ENCODE measurements at regions not wholly inside any gene's neighbourhood (a gene's known extent, or its start where the extent isn't known, plus 50 kb on each side); places are given as distances from the start of the nearest gene placed in this dataset.

- POLR2A ChIA-PET = no interaction called here
These were observed 240.2 kb upstream of the PLSCR5 start for GRCh38 chr3:146845361-146845760.

GRCh38 chr3:146843476-146843875 is 238.3 kb upstream of the PLSCR5 start:
- POLR2A ChIA-PET = no interaction called here
- DNase-seq (ENCODE audit: low read depth, low spot score) = no peak
- no peak overlapping the region for H3K4me3 ChIP-seq (ENCODE audit: low read depth, low read length)
- TF ChIP-seq, protein P1, sequence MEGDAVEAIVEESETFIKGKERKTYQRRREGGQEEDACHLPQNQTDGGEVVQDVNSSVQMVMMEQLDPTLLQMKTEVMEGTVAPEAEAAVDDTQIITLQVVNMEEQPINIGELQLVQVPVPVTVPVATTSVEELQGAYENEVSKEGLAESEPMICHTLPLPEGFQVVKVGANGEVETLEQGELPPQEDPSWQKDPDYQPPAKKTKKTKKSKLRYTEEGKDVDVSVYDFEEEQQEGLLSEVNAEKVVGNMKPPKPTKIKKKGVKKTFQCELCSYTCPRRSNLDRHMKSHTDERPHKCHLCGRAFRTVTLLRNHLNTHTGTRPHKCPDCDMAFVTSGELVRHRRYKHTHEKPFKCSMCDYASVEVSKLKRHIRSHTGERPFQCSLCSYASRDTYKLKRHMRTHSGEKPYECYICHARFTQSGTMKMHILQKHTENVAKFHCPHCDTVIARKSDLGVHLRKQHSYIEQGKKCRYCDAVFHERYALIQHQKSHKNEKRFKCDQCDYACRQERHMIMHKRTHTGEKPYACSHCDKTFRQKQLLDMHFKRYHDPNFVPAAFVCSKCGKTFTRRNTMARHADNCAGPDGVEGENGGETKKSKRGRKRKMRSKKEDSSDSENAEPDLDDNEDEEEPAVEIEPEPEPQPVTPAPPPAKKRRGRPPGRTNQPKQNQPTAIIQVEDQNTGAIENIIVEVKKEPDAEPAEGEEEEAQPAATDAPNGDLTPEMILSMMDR (IDR thresholded peaks at IDR 0.05; ENCODE audit: insufficient read depth, low read length, missing control alignments) = no peak
- CTCF ChIA-PET = no interaction called here

More at GRCh38 chr3:146845361-146845760, 240.2 kb upstream of the PLSCR5 start:
- no peak overlapping the region for H3K4me3 ChIP-seq (ENCODE audit: low read depth, low read length)
- DNase-seq (ENCODE audit: low read depth, low spot score) = no peak
- CTCF ChIA-PET = interaction anchor here (0.9 kb wide), 1 partner anchor 9 kb away, joined by 5 read pairs; no protein-coding TSS in a partner anchor
- TF ChIP-seq, protein P1 (IDR thresholded peaks at IDR 0.05; ENCODE audit: insufficient read depth, low read length, missing control alignments) = no peak

DNA sequence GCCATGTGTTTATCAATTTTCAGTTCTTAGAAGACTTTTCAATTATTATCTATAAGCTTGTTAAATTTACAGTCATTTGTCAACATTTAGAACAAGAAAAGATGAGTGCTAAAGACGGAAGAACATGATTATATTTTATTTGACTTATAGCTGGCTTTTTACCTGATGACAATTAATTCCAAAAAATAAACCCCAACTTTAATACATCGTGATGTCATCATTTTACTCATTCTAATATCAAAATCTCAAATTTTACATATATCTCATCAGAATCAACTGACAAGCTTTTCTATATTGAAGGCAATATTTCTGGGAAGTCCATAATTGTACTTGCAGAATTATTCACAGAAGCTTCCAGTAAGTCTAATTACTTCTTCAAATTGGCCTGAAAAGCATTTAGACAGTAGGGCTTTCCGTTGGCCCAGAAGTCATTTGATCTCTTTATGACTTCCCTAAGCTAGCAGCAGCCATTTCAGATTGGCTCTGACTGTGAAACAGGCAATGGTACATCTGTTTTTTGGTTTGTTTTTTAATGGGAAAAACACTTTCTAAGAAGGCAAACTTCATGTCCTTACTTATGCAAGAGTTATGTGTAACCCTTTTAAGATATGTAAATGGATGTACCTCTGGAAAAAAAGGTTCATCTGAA is 234.7 kb upstream of the PLSCR5 start:
- ChIA-PET CTCF (no interaction called here), POLR2A (no interaction called here)

DNA sequence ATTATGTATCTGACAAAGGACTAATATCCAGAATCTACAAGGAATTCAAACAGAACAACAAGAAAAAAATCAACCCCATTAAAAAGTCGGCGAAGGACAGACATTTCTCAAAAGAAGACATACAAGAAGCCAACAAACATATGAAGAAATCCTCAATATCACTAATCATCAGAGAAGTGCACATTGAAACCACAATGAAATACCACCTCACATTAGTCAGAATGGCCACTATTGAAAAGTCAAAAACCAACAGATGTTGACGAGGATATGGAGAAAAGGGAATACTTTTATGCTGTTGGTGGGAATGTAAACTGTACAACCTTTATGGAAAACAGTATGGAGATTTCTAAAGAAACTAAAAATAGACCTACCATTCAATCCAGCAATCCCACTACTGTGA is 233.1 kb upstream of the PLSCR5 start:
- TF ChIP-seq, protein P1 (IDR thresholded peaks at IDR 0.05; ENCODE audit: insufficient read depth, low read length, missing control alignments) = no peak
- ChIA-PET CTCF (no interaction called here), POLR2A (no interaction called here)
- no peak overlapping the region for H3K4me3 ChIP-seq (ENCODE audit: low read depth, low read length)
- no peak for DNase-seq (ENCODE audit: low read depth, low spot score)

More for the DNA sequence above, 234.7 kb upstream of the PLSCR5 start:
- no peak for DNase-seq (ENCODE audit: low read depth, low spot score)
- H3K4me3 ChIP-seq (ENCODE audit: low read depth, low read length) = no peak overlapping the region
- TF ChIP-seq, protein P1 (IDR thresholded peaks at IDR 0.05; ENCODE audit: insufficient read depth, low read length, missing control alignments) = no peak

GRCh38 chr3:146834917-146835316 is 229.8 kb upstream of the PLSCR5 start:
- H3K4me3 ChIP-seq (ENCODE audit: low read depth, low read length) = no peak overlapping the region
- DNase-seq (ENCODE audit: low read depth, low spot score) = no peak
- TF ChIP-seq, protein P1 (IDR thresholded peaks at IDR 0.05; ENCODE audit: insufficient read depth, low read length, missing control alignments) = no peak
- ChIA-PET CTCF (no interaction called here), POLR2A (no interaction called here)

DNA sequence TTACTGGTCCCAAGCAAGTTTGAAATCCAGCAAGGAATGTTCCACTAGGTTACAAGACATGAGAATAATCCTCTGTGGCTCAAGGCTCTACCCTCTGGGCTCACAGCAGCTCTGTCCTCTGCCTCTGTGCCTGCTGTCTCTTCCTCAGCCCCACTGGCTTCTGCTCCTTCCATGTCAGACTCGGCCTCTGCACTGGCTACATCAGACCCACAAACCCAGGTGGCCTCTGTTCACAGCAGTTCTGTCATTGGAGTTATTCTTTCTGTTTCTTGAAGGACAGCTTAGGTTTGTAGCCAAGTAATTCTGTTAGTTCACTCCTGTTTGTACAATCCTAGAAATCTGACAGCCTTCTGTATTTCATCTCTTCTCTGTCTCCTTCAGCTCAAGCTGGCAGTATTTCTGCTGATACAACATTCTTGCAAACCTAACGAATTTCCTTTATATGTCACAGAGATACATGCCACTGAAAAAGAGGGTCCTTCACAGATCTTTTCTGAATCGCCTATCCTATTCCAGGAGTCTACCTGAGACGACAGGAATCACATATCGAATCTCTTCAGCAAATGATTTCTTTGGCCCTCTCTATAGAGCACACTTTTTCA is 227.8 kb upstream of the PLSCR5 start:
- ChIA-PET POLR2A (no interaction called here), CTCF (no interaction called here)
- no peak overlapping the region for H3K4me3 ChIP-seq (ENCODE audit: low read depth, low read length)
- TF ChIP-seq, protein P1 (IDR thresholded peaks at IDR 0.05; ENCODE audit: insufficient read depth, low read length, missing control alignments) = no peak
- no peak for DNase-seq (ENCODE audit: low read depth, low spot score)

Data from AG04449 (cell line).